GM23248 (cell line): ENCODE measurements at regions not wholly inside any gene's neighbourhood (a gene's known extent, or its start where the extent isn't known, plus 50 kb on each side); places are given as distances from the start of the nearest gene placed in this dataset.

Experiments used
- EZH2 ChIP-seq: fragments of 200-600 bp; sonication (generic); IDR thresholded peaks from 2 replicates; pipeline ENCODE4 v1.6.1; 2018; ENCODE audit warnings: antibody characterized with exemption, mild to moderate bottlenecking; ENCODE audit not compliant: insufficient read depth, poor library complexity, severe bottlenecking
- EZH2phosphoT487 ChIP-seq: fragments of 200-600 bp; sonication (generic); IDR thresholded peaks from 2 replicates; pipeline ENCODE4 v1.6.1; 2018; ENCODE audit warnings: antibody characterized with exemption, moderate library complexity, mild to moderate bottlenecking, low read depth; ENCODE audit not compliant: insufficient read depth

GRCh38 chr3:153334558-153334957 lies 172.5 kb downstream of the RAP2B start:
- TF ChIP-seq EZH2phosphoT487, result no peak
- no peak for TF ChIP-seq EZH2
